ENCODE measurements at regions not wholly inside any gene's neighbourhood (a gene's known extent, or its start where the extent isn't known, plus 50 kb on each side); places are given as distances from the start of the nearest gene placed in this dataset.

GRCh38 chr2:220209751-220210150, 582.3 kb downstream of the SLC4A3 start:
- TF ChIP-seq CTCF (IDR thresholded peaks at IDR 0.05) = no peak
- TF ChIP-seq POLR2A (IDR thresholded peaks at IDR 0.05) = no peak

All from body of pancreas (tissue), 4 donors.